ENCODE measurements at regions not wholly inside any gene's neighbourhood (a gene's known extent, or its start where the extent isn't known, plus 50 kb on each side); places are given as distances from the start of the nearest gene placed in this dataset.
"Not testable (repeated sequence)": the region's sequence is repeated elsewhere in the genome, so short reads cannot be mapped to it uniquely, and the experiment has no call there.

DNA sequence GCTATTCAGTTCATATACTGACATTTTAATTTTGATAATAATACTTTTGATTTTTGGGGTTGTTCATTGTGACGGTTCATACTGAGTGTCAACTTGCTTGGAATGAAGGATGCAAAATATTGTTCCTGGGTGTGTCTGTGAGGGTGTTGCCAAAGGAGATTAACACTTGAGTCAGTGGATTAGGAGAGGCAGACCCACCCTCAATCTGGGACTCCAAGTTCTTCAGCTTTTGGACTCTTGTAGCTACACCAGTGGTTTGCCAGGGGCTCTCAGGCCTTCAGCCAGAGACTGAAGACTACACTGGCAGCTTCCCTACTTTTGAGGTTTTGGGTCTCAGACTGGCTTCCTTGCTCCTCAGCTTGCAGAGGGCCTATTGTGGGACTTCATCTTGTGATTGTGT is 242.2 kb downstream of the SATB1 start:
- WGBS (ENCODE audit: insufficient coverage) = 100% methylated on average over 1 of the region's 1 CpG
- DNase-seq; H3K4me3 ChIP-seq (ENCODE audit: control insufficient read depth in 1 of 7, extremely low read depth in 1 of 7, insufficient read depth in 4 of 7, low read depth in 2 of 7, low read length in 6 of 7); POLR2A ChIA-PET; H3K27me3 ChIP-seq (replicated peaks in 2 of 5; ENCODE audit: control insufficient read depth in 4 of 5, insufficient read depth in 5 of 5, low read length in 4 of 5); H3K4me1 ChIP-seq (ENCODE audit: control extremely low read depth in 1 of 4, control insufficient read depth in 4 of 4, insufficient read depth in 4 of 4, low read length in 3 of 4); H3K36me3 ChIP-seq (ENCODE audit: control insufficient read depth in 4 of 4, insufficient read depth in 4 of 4, low read length in 3 of 4); H3K27ac ChIP-seq (ENCODE audit: insufficient read depth in 1 of 2, low read depth in 1 of 2, low read length in 2 of 2, poor library complexity in 1 of 2, severe bottlenecking in 2 of 2); CTCF ChIA-PET; H3K9me3 ChIP-seq (ENCODE audit: control extremely low read depth in 1 of 5, control insufficient read depth in 4 of 5, insufficient read depth in 2 of 5, low read depth in 1 of 5, low read length in 4 of 5): not testable (repeated sequence)

DNA sequence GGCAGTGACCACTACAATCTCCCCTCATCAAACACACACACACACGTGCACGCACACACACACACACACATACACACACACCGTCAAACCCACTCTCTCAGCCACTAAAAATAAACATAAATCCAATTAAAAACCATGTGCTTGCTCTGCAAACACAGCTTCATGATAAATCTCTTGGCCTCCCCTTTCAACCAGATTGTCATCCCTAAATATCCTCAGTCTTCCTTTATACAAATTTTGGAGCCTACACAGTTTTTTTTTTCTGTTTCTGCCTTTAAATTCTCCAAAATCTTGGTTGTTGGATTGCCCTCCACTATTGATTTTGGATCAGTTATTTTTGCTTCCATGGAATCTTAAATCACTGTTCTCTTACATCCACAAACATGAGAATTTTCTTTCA is 245.6 kb downstream of the SATB1 start:
- 100% methylated on average over 3 of the region's 3 CpGs for WGBS (ENCODE audit: insufficient coverage)
- DNase-seq = no peak
- no peaks in the 10 kb centered on the region for H3K4me1 ChIP-seq (ENCODE audit: control extremely low read depth in 1 of 4, control insufficient read depth in 4 of 4, insufficient read depth in 4 of 4, low read length in 3 of 4)
- H3K9me3 ChIP-seq (ENCODE audit: control extremely low read depth in 1 of 5, control insufficient read depth in 4 of 5, insufficient read depth in 2 of 5, low read depth in 1 of 5, low read length in 4 of 5) = peaks cover 0 to 9% (median 0%) of the 10 kb centered on the region in 5 experiments
- ChIA-PET POLR2A (no interaction called here), CTCF (no interaction called here)
- no peak overlapping the region for H3K4me3 ChIP-seq (ENCODE audit: control insufficient read depth in 1 of 7, extremely low read depth in 1 of 7, insufficient read depth in 4 of 7, low read depth in 2 of 7, low read length in 6 of 7)
- H3K27ac ChIP-seq (ENCODE audit: insufficient read depth in 1 of 2, low read depth in 1 of 2, low read length in 2 of 2, poor library complexity in 1 of 2, severe bottlenecking in 2 of 2) = no peak overlapping the region
- no peaks in the 10 kb centered on the region for H3K27me3 ChIP-seq (replicated peaks in 2 of 5; ENCODE audit: control insufficient read depth in 4 of 5, insufficient read depth in 5 of 5, low read length in 4 of 5)
- peaks cover 0 to 2% (median under 1%) of the 10 kb centered on the region in 4 experiments for H3K36me3 ChIP-seq (ENCODE audit: control insufficient read depth in 4 of 4, insufficient read depth in 4 of 4, low read length in 3 of 4)

DNA sequence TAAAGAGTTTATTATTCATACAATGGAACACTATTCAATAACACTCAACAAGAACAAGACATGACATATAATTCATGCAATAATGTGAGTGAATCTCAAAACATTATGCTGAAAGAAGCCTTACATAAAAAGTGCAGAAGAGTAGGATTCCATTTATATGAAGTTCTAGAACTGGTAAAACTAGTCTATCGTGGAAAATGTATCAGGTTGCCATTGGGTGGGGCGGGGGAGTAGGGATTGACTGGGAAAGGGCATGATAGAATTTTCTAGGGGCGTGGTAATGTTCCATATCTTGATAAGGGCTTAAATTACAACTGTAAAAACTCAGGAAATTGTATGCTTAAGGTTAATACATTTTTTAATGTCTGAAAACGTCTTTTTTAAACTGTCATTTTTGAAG is 247.9 kb downstream of the SATB1 start:
- Histone ChIP-seq H3K27ac (ENCODE audit: insufficient read depth in 1 of 2, low read depth in 1 of 2, low read length in 2 of 2, poor library complexity in 1 of 2, severe bottlenecking in 2 of 2) (no peak overlapping the region), H3K36me3 (ENCODE audit: control insufficient read depth in 4 of 4, insufficient read depth in 4 of 4, low read length in 3 of 4) (peaks cover 0 to 2% (median 0%) of the 10 kb centered on the region in 4 experiments), H3K4me3 (ENCODE audit: control insufficient read depth in 1 of 7, extremely low read depth in 1 of 7, insufficient read depth in 4 of 7, low read depth in 2 of 7, low read length in 6 of 7) (no peak overlapping the region), H3K9me3 (ENCODE audit: control extremely low read depth in 1 of 5, control insufficient read depth in 4 of 5, insufficient read depth in 2 of 5, low read depth in 1 of 5, low read length in 4 of 5) (peaks cover 0 to 5% (median 4%) of the 10 kb centered on the region in 5 experiments), H3K27me3 (replicated peaks in 2 of 5; ENCODE audit: control insufficient read depth in 4 of 5, insufficient read depth in 5 of 5, low read length in 4 of 5) (no peaks in the 10 kb centered on the region), H3K4me1 (ENCODE audit: control extremely low read depth in 1 of 4, control insufficient read depth in 4 of 4, insufficient read depth in 4 of 4, low read length in 3 of 4) (no peaks in the 10 kb centered on the region)
- 96% methylated on average over 4 of the region's 4 CpGs for WGBS (ENCODE audit: insufficient coverage)
- no peak for DNase-seq
- CTCF ChIA-PET = no interaction called here
- POLR2A ChIA-PET = no interaction called here

DNA sequence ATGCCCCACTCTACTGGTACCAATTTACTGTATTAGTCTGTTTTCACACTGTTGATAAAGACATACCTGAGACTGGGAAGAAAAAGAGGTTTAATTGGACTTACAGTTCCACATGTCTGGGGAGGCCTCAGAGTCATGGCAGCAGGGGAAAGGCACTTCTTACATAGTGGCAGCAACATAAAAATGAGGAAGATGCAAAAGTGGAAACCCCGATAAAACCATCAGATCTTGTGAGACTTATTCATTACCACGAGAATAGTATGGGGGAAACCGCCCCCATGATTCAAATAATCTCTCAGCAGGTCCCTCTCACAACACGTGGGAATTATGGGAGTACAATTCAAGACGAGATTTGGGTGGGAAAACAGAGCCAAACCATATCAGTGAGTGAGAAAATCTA is 251.2 kb downstream of the SATB1 start:
- CTCF ChIA-PET = interaction anchor here (1.2 kb wide), 1 partner anchor 14 kb away, joined by 3 read pairs; no protein-coding TSS in a partner anchor
- H3K27me3 ChIP-seq (replicated peaks in 2 of 5; ENCODE audit: control insufficient read depth in 4 of 5, insufficient read depth in 5 of 5, low read length in 4 of 5); H3K36me3 ChIP-seq (ENCODE audit: control insufficient read depth in 4 of 4, insufficient read depth in 4 of 4, low read length in 3 of 4); H3K4me3 ChIP-seq (ENCODE audit: control insufficient read depth in 1 of 7, extremely low read depth in 1 of 7, insufficient read depth in 4 of 7, low read depth in 2 of 7, low read length in 6 of 7); H3K27ac ChIP-seq (ENCODE audit: insufficient read depth in 1 of 2, low read depth in 1 of 2, low read length in 2 of 2, poor library complexity in 1 of 2, severe bottlenecking in 2 of 2); H3K4me1 ChIP-seq (ENCODE audit: control extremely low read depth in 1 of 4, control insufficient read depth in 4 of 4, insufficient read depth in 4 of 4, low read length in 3 of 4); POLR2A ChIA-PET; H3K9me3 ChIP-seq (ENCODE audit: control extremely low read depth in 1 of 5, control insufficient read depth in 4 of 5, insufficient read depth in 2 of 5, low read depth in 1 of 5, low read length in 4 of 5): not testable (repeated sequence)
- peak in 1 of 3 donors; percentile 5 for DNase-seq
- WGBS (ENCODE audit: insufficient coverage) = 100% methylated on average over 1 of the region's 5 CpGs

DNA sequence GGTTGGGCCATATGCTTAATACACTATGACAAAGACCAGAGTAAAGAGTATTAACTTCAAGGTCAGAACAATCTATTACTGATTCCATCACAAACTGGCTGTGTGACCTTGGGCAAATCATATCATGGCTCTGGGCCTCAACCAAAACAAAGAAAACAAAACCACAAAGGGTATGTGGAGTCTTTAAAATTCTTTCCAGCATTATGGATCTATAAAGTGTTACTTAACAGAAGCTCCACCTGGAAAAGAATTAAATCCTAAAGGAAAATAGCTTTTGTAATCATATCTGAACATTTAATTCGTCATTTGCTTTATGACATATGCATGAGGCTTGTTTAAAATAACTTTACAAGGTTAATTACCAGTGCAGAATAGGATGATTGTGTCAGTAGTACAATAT is 265.5 kb downstream of the SATB1 start:
- DNase-seq = no peak
- H3K4me3 ChIP-seq (ENCODE audit: control insufficient read depth in 1 of 7, extremely low read depth in 1 of 7, insufficient read depth in 4 of 7, low read depth in 2 of 7, low read length in 6 of 7) = no peak overlapping the region
- WGBS (ENCODE audit: insufficient coverage) = no CpG with 5 or more reads among the region's 1 CpG
- peaks cover 0 to 6% (median 3%) of the 10 kb centered on the region in 4 experiments for H3K4me1 ChIP-seq (ENCODE audit: control extremely low read depth in 1 of 4, control insufficient read depth in 4 of 4, insufficient read depth in 4 of 4, low read length in 3 of 4)
- H3K27ac ChIP-seq (ENCODE audit: insufficient read depth in 1 of 2, low read depth in 1 of 2, low read length in 2 of 2, poor library complexity in 1 of 2, severe bottlenecking in 2 of 2) = no peak overlapping the region
- no peaks in the 10 kb centered on the region for H3K27me3 ChIP-seq (replicated peaks in 2 of 5; ENCODE audit: control insufficient read depth in 4 of 5, insufficient read depth in 5 of 5, low read length in 4 of 5)
- no peaks in the 10 kb centered on the region for H3K9me3 ChIP-seq (ENCODE audit: control extremely low read depth in 1 of 5, control insufficient read depth in 4 of 5, insufficient read depth in 2 of 5, low read depth in 1 of 5, low read length in 4 of 5)
- H3K36me3 ChIP-seq (ENCODE audit: control insufficient read depth in 4 of 4, insufficient read depth in 4 of 4, low read length in 3 of 4) = no peaks in the 10 kb centered on the region
- ChIA-PET CTCF (interaction anchor here (1.4 kb wide), 1 partner anchor 21 kb away, joined by 3 read pairs; no protein-coding TSS in a partner anchor), POLR2A (no interaction called here)

DNA sequence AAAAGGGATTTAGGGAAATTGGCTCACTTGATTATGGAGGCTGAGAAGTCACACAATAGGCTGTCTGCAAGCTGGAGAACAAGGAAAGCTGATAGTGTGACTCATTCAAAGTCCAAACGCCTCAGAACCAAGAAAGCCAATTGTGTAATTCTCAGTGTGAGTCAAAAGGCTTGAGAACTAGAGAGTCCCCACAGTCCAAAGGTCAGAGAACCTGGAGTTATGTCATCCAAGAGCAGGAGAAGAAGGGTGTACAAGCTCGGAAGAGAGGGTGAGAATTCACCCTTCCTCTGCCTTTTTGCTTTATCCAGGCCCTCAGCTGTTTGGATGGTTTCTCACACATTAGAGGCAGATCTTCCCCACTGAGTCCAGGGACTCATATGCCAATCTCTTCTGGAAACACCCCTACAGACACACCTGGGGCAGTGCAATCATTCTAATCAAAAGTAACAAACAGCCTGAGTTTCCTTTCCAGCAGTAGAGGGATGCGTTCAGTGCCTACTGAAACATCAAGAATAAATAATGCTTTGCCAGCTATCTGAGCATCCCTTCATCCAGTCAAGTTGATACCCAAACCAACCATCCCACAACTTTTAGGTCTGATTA is 271.5 kb downstream of the SATB1 start:
- H3K36me3 ChIP-seq (ENCODE audit: control insufficient read depth in 4 of 4, insufficient read depth in 4 of 4, low read length in 3 of 4) = no peaks in the 10 kb centered on the region
- 86% methylated on average over 2 of the region's 3 CpGs for WGBS (ENCODE audit: insufficient coverage)
- peaks cover 0 to 9% (median 6%) of the 10 kb centered on the region in 4 experiments for H3K4me1 ChIP-seq (ENCODE audit: control extremely low read depth in 1 of 4, control insufficient read depth in 4 of 4, insufficient read depth in 4 of 4, low read length in 3 of 4)
- DNase-seq = peak in 2 of 3 donors; percentile 9 to 11
- H3K27ac ChIP-seq (ENCODE audit: insufficient read depth in 1 of 2, low read depth in 1 of 2, low read length in 2 of 2, poor library complexity in 1 of 2, severe bottlenecking in 2 of 2) = no peak overlapping the region
- no peaks in the 10 kb centered on the region for H3K27me3 ChIP-seq (replicated peaks in 2 of 5; ENCODE audit: control insufficient read depth in 4 of 5, insufficient read depth in 5 of 5, low read length in 4 of 5)
- no peak overlapping the region for H3K4me3 ChIP-seq (ENCODE audit: control insufficient read depth in 1 of 7, extremely low read depth in 1 of 7, insufficient read depth in 4 of 7, low read depth in 2 of 7, low read length in 6 of 7)
- POLR2A ChIA-PET = no interaction called here
- CTCF ChIA-PET = interaction anchor here (0.6 to 1.3 kb wide), 2 partner anchors 14 to 228 kb away, joined by 3 read pairs; no protein-coding TSS in a partner anchor
- no peaks in the 10 kb centered on the region for H3K9me3 ChIP-seq (ENCODE audit: control extremely low read depth in 1 of 5, control insufficient read depth in 4 of 5, insufficient read depth in 2 of 5, low read depth in 1 of 5, low read length in 4 of 5)

DNA sequence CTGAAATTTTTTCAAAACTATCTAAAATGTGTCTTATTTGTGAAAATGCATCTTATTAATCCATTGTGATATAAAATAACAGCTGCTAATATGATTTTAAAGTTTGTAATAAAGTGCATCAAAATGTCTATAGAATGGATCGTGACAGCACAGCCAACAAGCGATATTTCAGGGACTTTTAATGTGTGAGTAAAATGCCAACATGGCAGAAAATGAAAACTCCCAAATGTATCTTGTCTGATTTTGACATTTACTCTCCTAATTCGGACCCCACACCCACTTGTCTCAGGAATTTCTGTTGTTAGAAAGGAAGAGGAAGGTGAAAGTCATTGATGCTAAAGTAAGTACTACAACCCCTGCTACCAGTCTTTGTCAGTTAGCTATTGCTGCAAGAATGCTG is 273.9 kb downstream of the SATB1 start:
- ChIA-PET POLR2A (no interaction called here), CTCF (no interaction called here)
- DNase-seq = no peak
- Histone ChIP-seq H3K9me3 (ENCODE audit: control extremely low read depth in 1 of 5, control insufficient read depth in 4 of 5, insufficient read depth in 2 of 5, low read depth in 1 of 5, low read length in 4 of 5) (no peaks in the 10 kb centered on the region), H3K4me3 (ENCODE audit: control insufficient read depth in 1 of 7, extremely low read depth in 1 of 7, insufficient read depth in 4 of 7, low read depth in 2 of 7, low read length in 6 of 7) (no peak overlapping the region), H3K27ac (ENCODE audit: insufficient read depth in 1 of 2, low read depth in 1 of 2, low read length in 2 of 2, poor library complexity in 1 of 2, severe bottlenecking in 2 of 2) (no peak overlapping the region), H3K4me1 (ENCODE audit: control extremely low read depth in 1 of 4, control insufficient read depth in 4 of 4, insufficient read depth in 4 of 4, low read length in 3 of 4) (peaks cover 0 to 4% (median 3%) of the 10 kb centered on the region in 4 experiments), H3K27me3 (replicated peaks in 2 of 5; ENCODE audit: control insufficient read depth in 4 of 5, insufficient read depth in 5 of 5, low read length in 4 of 5) (no peaks in the 10 kb centered on the region), H3K36me3 (ENCODE audit: control insufficient read depth in 4 of 4, insufficient read depth in 4 of 4, low read length in 3 of 4) (no peaks in the 10 kb centered on the region)
- WGBS (ENCODE audit: insufficient coverage) = 100% methylated on average over 2 of the region's 3 CpGs

Data from common myeloid progenitor, CD34-positive (primary cell).